ENCODE measurements at regions not wholly inside any gene's neighbourhood (a gene's known extent, or its start where the extent isn't known, plus 50 kb on each side); places are given as distances from the start of the nearest gene placed in this dataset.

GRCh38 chr3:22208844-22209243 is 457.8 kb upstream of the ZNF385D start:
- TF ChIP-seq, protein P1, sequence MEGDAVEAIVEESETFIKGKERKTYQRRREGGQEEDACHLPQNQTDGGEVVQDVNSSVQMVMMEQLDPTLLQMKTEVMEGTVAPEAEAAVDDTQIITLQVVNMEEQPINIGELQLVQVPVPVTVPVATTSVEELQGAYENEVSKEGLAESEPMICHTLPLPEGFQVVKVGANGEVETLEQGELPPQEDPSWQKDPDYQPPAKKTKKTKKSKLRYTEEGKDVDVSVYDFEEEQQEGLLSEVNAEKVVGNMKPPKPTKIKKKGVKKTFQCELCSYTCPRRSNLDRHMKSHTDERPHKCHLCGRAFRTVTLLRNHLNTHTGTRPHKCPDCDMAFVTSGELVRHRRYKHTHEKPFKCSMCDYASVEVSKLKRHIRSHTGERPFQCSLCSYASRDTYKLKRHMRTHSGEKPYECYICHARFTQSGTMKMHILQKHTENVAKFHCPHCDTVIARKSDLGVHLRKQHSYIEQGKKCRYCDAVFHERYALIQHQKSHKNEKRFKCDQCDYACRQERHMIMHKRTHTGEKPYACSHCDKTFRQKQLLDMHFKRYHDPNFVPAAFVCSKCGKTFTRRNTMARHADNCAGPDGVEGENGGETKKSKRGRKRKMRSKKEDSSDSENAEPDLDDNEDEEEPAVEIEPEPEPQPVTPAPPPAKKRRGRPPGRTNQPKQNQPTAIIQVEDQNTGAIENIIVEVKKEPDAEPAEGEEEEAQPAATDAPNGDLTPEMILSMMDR (IDR thresholded peaks at IDR 0.05), result no peak
- Histone ChIP-seq H3K9me3 (ENCODE audit: control insufficient read depth, low read length) (no peaks in the 10 kb centered on the region), H3K4me2 (ENCODE audit: low read length) (no peak overlapping the region), H3K36me3 (ENCODE audit: control insufficient read depth, insufficient read depth, low read length) (no peaks in the 10 kb centered on the region), H3K4me3 (ENCODE audit: low read depth, low read length) (no peak overlapping the region), H2AFZ (no peak overlapping the region), H3K27me3 (ENCODE audit: control insufficient read depth, insufficient read depth, low read length) (no peaks in the 10 kb centered on the region), H3K4me1 (no peaks in the 10 kb centered on the region), H3K9ac (no peak overlapping the region), H3K27ac (no peak overlapping the region), H3K79me2 (no peaks in the 10 kb centered on the region)

GRCh38 chr3:22209578-22209977 is 458.6 kb upstream of the ZNF385D start:
- no peak overlapping the region for H3K9ac ChIP-seq
- no peaks in the 10 kb centered on the region for H3K27me3 ChIP-seq (ENCODE audit: control insufficient read depth, insufficient read depth, low read length)
- no peaks in the 10 kb centered on the region for H3K9me3 ChIP-seq (ENCODE audit: control insufficient read depth, low read length)
- H3K36me3 ChIP-seq (ENCODE audit: control insufficient read depth, insufficient read depth, low read length), result no peaks in the 10 kb centered on the region
- H3K27ac ChIP-seq, result no peak overlapping the region
- TF ChIP-seq, protein P1 (IDR thresholded peaks at IDR 0.05), result no peak
- H3K4me2 ChIP-seq (ENCODE audit: low read length), result no peak overlapping the region
- no peak overlapping the region for H2AFZ ChIP-seq
- H3K79me2 ChIP-seq, result no peaks in the 10 kb centered on the region
- no peaks in the 10 kb centered on the region for H3K4me1 ChIP-seq
- no peak overlapping the region for H3K4me3 ChIP-seq (ENCODE audit: low read depth, low read length)

DNA sequence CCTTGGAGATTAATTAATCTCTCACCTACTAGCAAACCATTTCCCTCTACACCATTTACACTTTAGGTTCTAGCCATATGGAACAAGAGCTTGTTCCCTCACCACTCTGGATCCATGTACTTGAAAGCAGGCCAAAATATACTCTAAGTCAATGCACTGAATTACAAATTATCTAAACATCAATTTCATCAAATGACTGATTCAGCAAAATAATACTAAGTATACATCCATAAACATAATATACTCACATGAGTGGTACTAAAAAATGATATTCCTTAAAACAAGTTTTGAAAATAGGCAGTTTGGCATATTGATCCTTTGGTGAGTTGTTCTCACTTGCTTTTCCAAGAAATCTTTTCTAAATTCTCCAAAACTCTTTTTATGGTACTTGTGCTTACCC is 459.7 kb upstream of the ZNF385D start:
- no peaks in the 10 kb centered on the region for H3K79me2 ChIP-seq
- TF ChIP-seq, protein P1 (IDR thresholded peaks at IDR 0.05), result no peak
- H2AFZ ChIP-seq, result no peak overlapping the region
- H3K9ac ChIP-seq, result no peak overlapping the region
- H3K4me3 ChIP-seq (ENCODE audit: low read depth, low read length), result no peak overlapping the region
- H3K36me3 ChIP-seq (ENCODE audit: control insufficient read depth, insufficient read depth, low read length), result no peaks in the 10 kb centered on the region
- no peaks in the 10 kb centered on the region for H3K9me3 ChIP-seq (ENCODE audit: control insufficient read depth, low read length)
- no peaks in the 10 kb centered on the region for H3K27me3 ChIP-seq (ENCODE audit: control insufficient read depth, insufficient read depth, low read length)
- no peaks in the 10 kb centered on the region for H3K4me1 ChIP-seq
- H3K27ac ChIP-seq, result no peak overlapping the region
- no peak overlapping the region for H3K4me2 ChIP-seq (ENCODE audit: low read length)

- Histone ChIP-seq H3K4me2 (ENCODE audit: low read length) (no peak overlapping the region), H3K4me3 (ENCODE audit: low read depth, low read length) (no peak overlapping the region), H3K9ac (no peak overlapping the region), H3K27ac (no peak overlapping the region), H3K4me1 (no peaks in the 10 kb centered on the region), H3K27me3 (ENCODE audit: control insufficient read depth, insufficient read depth, low read length) (no peaks in the 10 kb centered on the region), H3K36me3 (ENCODE audit: control insufficient read depth, insufficient read depth, low read length) (no peaks in the 10 kb centered on the region), H2AFZ (no peak overlapping the region), H3K79me2 (no peaks in the 10 kb centered on the region), H3K9me3 (ENCODE audit: control insufficient read depth, low read length) (no peaks in the 10 kb centered on the region)
- TF ChIP-seq, protein P1 (IDR thresholded peaks at IDR 0.05), result no peak
Observed at GRCh38 chr3:22216601-22217000, 465.6 kb upstream of the ZNF385D start.

DNA sequence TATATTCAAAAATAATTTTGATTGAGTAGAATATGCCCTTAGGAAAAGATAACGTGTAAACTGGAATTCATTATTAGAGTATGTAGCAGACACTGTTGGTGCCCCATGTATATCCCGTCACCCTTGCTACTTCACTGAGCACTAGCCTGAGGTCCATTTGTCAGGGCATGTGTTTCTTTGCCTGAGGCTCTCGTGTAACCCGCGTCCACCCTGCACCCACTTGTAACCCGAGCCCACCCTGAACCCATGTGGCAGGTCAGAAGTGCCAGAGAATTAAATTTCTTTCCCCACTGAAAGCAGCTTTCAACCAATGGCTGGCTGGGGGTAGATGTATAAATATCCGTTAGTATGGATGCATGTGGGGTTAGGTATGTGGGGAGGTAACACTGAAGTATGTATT is 474.2 kb upstream of the ZNF385D start:
- Histone ChIP-seq H3K79me2 (no peaks in the 10 kb centered on the region), H3K36me3 (ENCODE audit: control insufficient read depth, insufficient read depth, low read length) (no peaks in the 10 kb centered on the region), H3K4me2 (ENCODE audit: low read length) (no peak overlapping the region), H3K27ac (no peak overlapping the region), H3K9me3 (ENCODE audit: control insufficient read depth, low read length) (no peaks in the 10 kb centered on the region), H3K4me3 (ENCODE audit: low read depth, low read length) (no peak overlapping the region), H3K27me3 (ENCODE audit: control insufficient read depth, insufficient read depth, low read length) (no peaks in the 10 kb centered on the region), H2AFZ (no peak overlapping the region), H3K9ac (no peak overlapping the region), H3K4me1 (no peaks in the 10 kb centered on the region)
- TF ChIP-seq, protein P1 (IDR thresholded peaks at IDR 0.05), result no peak

Measured in parathyroid adenoma (tissue), 2 donors.